ENCODE measurements at regions not wholly inside any gene's neighbourhood (a gene's known extent, or its start where the extent isn't known, plus 50 kb on each side); places are given as distances from the start of the nearest gene placed in this dataset.
"Not testable (repeated sequence)": the region's sequence is repeated elsewhere in the genome, so short reads cannot be mapped to it uniquely, and the experiment has no call there.

DNA sequence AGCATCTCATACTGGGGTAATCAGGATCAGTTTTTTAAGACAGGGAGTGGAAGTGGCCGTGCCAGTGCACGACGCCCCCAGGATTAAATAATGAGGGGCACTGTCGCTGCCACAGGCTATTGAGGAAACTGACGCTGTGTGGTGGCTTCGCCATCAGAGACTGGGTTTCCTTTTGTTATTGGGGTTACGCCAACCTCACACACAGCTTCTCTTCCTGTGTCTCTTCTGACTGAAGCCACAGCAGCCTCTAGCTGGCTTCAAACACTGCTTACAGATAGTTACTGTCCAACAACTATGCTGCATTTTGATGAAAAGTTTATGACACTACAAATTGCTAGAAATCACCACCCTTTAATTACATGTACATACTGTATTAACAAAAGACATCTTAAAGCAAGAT, 521.9 kb upstream of the SALL3 start:
- DNase-seq (ENCODE audit: low read depth) = no peak

DNA sequence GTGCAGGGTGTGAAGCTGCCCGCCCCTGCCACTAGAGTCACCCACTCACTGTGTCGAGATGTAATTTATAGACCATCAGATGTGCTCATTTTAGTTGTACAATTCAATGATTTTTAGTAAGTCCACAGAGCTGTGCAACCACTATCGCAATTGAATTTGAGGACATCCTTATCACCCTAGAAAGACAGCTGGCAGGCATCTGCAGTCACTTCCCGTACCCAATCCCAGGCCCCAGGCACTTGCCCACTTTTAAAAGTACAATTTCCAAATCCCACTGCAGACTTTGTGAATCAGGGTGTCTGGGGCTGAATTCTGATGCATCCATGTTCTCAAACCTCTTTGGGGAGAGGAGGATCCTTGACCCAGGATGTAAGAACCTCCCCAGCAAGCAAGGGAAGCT, 521.3 kb upstream of the SALL3 start:
- no peak for DNase-seq (ENCODE audit: low read depth)

DNA sequence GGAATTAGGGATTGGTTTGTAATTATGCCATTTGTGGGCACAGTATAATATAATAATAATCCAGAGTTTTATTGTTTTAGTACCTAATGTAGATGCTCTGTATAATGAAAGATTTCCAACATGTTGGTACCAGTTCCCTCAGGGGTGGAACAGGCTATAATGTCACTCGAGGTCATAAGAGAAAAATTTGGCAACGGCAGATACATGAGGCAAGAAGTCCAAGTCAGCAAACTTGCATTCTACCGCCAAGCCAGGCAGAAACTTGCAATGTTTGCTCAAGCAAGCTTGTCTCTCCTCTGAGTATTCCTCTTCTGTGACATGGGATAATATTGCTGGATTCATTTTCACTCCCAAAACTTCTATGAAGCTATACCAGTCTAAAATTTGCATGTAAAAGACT, 520.0 kb upstream of the SALL3 start:
- no peak for DNase-seq (ENCODE audit: low read depth)

DNA sequence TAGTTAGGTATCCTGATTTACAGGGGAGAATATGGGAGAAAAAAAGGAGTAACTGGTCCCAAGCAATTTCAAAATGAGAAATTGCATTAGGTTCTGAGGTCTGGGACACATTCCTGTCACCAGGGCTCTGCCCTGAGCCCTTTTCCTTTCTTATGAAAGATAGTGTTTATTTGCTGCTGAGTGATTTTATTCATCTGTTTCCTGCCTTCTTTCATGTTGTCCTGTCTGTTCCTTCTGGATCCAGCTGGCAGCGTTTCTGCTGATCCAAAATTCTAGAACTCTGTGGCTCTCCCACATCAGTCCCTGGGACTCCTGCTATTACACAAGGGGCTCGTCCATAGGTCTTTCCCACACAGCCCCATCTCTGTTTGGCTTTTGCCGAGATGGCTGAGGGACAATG, 519.1 kb upstream of the SALL3 start:
- no peak for DNase-seq (ENCODE audit: low read depth)

DNA sequence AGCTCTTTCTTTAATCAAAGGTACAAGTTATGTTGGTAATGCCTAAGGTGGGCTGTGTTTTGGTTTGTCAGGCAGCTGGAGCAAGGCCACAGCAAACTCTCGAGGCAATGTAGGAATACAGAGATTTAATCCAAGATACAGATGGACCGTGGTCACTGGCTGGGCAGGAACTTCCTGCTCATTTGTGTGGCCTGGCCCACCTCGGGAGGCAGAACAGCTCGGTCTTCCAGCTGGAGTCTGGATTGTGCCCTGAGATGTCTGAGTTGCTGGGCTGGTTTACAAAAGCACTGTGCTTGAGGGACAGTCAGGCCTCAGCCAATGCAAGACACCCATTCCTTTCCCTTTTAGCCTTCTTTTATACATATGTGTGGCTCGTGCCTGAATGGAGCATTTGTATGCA, 506.1 kb upstream of the SALL3 start:
- DNase-seq (ENCODE audit: low read depth) = no peak

DNA sequence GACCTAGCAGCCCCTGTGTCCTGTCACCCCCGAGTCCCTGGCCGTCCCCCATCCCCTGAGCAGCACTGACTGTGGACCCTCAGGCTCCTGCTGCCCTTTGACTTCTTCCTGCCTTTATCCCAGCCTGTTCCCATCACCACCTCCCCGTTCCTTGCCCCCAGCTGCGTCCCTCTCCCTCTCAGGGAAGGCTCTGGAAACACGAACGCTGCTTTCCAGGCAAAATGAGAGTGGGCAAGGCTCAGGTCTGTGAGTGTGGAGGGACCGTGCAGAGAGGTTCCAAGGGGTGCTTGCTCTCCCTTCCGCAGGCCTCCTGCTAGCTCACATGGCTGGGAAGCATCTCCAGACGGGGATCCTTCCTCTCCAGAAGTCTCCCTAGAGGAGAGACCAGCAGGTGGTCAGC, 501.8 kb upstream of the SALL3 start:
- DNase-seq (ENCODE audit: low read depth) = no peak

DNA sequence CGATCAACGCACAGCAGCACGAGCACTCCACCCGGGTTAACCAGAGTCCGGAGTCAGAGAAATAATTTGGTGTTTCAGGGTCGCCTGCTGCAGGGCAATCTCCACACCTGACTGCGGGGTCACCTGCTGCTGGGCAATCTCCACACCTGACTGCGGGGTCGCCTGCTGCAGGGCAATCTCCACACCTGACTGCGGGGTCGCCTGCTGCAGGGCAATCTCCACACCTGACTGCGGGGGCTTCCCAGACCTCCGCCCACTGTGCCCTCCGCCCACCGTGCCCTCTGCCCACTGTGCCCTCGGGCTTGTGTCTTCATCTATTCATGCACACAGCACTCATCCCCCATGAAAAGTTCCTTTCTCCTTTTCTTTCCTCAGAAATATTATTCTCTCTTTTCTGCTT, 500.2 kb upstream of the SALL3 start:
- DNase-seq (ENCODE audit: low read depth) = no peak

DNA sequence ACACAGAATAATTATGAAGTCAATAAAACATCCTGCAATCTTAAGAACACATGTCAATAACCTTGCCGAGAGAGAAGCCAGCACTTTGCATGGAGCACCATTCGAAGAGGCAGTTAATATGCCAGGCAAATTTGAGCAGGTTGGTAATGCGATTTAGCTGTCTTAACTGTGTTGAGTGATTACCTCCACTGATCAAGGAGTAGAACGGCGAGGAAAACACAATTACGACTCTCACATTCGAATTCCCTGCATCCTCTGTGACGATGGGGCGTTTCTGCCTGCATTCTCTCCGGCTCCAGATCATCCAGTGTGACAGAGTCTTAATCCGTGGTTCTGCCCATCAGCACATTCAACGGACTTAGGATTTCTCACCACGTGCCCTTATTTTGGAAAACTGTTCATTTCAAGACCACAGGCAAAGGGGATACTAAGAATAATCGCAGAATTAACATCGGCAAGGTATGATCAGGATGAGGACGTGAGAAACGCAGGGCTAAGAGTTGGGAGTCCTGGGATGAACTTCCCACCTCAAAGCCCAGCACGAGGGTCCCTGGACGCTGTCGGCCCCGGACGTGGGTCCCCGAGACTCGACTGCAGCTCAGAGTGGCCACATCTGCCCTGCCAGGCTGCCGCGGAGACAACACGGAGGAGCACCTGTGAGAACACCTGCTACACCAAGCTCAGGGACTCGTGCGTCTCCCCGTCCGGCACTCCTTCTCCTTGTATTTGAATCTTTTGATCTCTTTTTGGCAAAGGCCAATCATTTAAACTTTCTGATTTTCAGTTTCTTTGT, 499.2 kb upstream of the SALL3 start:
- DNase-seq (ENCODE audit: low read depth) = no peak

DNA sequence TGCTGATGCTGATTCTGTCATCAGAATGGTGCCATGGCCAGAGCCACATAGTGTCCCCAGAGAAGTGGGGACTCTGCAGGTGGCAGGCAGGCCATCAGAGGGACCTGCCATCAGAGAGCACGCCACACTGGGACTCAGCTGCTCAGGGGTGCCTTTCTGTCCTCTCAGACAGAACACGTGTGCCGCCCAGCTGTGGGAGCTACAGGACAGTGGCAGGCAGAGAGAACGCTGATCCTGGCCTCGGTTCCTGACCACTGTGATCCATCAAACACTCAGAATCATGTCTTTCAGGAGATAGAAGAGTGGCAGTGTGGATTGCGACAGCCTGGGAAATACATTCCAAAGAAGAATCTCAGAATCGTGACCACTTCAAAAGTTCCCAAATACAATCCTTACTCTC, 497.2 kb upstream of the SALL3 start:
- DNase-seq (ENCODE audit: low read depth) = no peak

DNA sequence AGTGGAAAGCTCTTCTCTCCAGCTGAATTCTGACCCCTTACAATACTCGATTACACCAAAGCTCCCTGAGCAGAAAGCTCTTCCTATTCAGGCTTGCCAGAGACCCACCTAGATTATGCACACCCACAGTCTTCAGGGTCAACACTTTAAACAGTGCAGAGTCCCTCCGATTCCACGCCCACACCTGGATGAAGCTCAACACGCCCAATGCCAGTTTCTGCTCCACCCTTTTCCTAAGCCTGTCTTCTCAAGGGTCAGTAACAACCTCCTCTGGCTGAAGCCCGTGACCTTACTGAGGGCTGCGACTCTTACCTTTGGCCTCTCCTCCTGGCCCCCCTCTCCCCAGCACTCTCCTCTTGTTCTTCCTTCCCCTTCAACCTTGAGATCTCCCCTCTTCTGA, 492.0 kb upstream of the SALL3 start:
- no peak for DNase-seq (ENCODE audit: low read depth)

DNA sequence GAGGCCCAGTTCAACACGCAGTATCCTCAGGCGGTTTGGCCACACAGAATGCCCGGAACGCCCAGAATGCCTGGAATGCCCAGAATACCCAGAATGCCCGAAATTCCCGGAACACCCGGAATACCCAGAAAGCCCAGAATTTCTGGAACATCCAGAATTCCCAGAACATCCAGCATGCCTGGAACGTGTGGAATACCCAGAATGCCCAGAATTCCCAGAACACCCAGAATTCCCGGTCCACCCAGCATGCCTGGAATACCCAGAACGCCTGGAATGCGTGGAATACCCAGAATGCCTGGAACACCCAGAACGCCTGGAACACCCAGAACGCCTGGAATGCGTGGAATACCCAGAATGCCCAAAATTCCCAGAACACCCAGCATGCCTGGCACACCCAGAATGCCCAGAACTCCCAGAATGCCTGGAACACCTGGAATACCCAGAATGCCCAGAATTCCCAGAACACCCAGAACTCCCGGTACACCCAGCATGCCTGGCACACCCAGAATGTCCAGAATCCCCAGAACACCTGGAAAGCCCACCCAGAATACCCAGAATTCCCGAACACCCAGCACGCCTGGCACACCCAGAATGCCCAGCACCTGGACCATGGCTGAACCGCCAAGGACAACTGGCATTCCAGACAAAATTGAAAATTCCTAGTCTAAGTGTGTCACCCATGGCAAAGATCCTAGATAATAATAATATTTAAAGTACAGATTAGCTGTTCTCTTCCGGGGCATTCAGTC, 487.4 kb upstream of the SALL3 start:
- no peak for DNase-seq (ENCODE audit: low read depth)

DNA sequence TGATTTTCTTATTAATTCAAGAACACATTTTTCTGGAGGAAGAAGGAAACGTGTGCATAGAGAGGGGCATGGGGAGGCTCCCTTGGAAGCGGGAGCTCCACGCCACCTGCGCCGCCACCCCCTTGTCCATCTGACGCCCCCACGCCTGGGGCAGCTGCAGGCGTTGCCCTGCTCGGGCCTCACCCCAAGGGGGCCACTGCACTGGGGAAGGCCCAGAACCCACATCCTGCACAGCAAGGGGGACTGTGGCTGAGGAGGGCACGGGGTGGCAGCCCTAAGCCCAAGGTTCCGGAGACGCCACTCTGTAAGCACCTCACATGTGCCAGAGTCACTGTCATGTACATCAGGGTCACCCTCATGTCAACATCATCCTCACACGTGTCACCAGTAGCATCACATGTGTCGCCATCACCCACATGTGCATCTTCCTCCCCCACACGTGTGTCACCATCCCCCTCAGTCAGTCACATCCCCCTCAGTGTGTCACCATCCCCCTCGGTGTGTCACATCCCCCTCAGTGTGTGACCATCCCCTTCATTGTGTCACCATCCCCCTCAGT, 486.7 kb upstream of the SALL3 start:
- DNase-seq (ENCODE audit: low read depth) = no peak

DNA sequence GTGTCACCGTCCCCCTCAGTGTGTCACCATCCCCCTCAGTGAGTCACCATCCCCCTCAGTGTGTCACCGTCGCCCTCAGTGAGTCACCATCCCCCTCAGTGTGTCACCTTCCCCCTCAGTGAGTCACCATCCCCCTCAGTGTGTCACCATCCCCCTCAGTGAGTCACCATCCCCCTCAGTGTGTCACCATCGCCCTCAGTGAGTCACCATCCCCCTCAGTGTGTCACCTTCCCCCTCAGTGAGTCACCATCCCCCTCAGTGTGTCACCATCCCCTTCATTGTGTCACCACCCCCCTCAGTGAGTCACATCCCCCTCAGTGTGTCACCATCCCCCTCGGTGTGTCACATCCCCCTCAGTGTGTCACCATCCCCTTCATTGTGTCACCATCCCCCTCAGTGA, 486.1 kb upstream of the SALL3 start:
- DNase-seq (ENCODE audit: low read depth) = not testable (repeated sequence)

DNA sequence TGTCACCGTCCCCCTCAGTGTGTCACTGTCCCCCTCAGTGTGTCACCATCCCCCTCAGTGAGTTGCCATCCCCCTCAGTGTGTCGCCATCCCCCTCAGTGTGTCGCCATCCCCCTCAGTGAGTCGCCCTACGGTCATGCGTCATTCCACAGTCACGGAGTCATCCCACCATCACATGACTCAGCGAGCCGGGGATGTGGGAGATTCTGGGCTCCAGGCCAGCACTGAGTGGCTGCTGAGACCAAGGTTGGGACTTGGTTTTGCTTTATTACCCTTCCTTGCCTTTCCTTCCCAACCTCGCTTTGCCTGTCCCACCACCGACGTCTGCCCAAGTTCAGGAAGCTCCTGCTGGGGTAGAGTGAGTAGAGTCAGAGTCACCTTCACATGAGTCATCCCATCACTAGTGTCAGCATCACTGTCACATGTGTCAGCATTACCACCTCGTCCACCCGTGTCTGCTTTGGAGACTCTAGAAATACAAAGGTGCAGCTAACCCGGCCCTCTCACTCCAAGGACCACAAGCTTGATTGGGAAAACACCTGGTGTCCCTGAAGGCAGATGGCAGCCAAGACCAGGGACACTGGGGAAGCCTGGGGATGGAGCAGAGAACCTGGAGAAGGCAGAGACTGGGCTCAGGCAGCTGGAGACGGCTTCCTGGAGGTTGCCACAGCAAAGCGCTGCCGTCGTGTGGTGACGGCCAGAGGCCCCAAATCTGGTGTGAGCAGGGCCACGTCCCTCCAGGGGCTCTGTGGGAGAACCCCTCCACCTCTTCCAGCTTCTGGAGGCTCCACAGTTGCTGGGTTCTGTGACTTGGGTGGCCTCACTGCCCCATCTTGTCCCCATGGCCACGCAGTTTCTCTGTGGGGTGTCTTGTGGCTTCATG, 485.2 kb upstream of the SALL3 start:
- DNase-seq (ENCODE audit: low read depth) = no peak

DNA sequence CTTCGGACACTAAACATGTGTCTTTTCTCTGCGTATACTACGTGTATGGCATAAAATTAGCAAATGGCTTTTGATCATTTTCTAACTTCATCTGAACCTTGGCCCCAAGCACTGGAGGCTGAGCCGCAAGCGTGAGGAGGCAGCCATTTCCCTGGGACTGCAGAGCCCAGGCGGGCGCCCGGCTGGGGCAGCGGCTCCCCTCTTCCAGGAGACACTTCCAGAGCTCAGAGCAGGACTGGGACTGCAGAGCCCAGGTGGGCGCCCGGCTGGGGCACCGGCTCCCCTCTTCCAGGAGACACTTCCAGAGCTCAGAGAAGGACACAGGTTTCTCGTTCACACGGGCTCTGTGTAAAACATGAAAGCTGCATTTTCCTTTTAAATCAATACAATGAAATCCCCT, 484.1 kb upstream of the SALL3 start:
- DNase-seq (ENCODE audit: low read depth) = no peak

DNA sequence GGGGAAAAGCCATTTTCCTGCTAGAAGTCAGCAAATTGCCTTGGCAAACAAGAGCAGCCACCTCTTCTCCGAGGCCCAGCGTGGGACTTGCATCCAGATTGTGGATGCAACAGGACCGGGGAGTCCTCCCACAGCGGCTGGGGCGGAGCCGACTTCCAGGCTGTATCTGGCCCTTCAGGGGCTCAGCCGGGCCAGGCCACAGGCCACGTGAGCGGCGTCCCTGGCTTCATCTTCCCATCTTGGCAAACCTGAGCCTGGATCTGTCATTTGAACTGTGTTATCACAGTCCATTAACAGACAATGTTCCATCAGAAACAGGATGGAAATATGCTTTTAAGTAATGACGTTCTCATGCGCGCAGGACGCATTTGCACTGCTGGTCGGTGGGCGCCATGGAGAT, 483.5 kb upstream of the SALL3 start:
- no peak for DNase-seq (ENCODE audit: low read depth)

DNA sequence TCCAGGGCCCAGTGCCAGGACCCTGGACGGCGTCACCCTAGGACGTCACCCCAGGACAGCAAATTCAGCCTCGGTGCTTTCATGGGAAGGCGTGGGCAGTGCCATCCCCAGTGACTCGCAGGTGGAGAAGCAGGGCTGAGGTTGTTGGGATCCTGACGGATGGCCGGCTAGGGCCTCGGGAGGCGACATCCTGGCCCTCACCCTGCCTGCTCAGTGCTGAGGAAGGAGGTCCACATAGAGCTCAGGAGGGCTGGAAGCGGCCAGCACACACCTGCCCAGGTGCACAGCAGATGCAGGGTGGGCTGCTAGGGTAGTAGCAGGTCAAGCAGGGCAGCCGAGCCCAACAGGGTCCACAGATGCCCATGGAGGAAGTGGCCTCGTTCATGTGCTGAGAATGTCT, 482.0 kb upstream of the SALL3 start:
- DNase-seq (ENCODE audit: low read depth) = no peak

DNA sequence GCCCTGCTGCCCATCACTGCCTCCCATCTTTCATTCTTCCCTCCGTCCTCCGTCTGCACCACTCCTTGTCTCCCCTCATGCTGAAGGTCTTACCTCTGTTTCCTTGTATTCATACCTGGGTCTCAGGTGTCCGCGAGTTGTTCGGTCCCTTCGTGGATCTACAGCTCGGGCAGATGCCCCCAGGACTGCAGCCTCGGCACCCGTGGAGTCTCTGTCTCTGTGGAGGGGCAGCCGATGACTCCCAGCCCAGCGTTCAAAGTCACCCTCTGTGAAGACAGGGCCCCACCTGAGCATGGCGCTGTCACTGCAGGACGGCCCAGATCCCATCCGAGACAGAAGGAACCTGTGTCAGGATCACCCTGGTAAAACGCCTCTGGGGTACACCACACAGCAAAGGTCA, 480.0 kb upstream of the SALL3 start:
- DNase-seq (ENCODE audit: low read depth) = no peak

DNA sequence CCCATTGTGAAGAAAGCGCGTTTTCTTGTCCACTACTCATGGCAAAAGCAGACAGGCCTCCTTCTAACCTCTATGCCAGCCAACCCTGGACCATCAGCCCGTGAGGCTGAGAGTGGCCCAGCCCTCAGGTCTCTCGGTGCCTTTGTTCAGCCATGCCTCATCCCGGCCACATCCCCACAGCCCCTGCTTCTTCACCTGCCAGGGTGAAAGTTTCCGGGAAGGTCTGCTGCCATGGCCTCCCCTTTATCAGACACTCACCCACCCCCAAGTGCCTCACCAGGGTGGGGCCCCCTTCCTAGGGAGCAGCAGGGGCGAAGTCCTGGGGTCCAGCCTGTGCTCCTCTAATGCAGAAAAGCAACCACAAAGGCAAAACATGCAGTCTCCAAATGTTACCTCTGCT, 478.4 kb upstream of the SALL3 start:
- DNase-seq (ENCODE audit: low read depth) = no peak

DNA sequence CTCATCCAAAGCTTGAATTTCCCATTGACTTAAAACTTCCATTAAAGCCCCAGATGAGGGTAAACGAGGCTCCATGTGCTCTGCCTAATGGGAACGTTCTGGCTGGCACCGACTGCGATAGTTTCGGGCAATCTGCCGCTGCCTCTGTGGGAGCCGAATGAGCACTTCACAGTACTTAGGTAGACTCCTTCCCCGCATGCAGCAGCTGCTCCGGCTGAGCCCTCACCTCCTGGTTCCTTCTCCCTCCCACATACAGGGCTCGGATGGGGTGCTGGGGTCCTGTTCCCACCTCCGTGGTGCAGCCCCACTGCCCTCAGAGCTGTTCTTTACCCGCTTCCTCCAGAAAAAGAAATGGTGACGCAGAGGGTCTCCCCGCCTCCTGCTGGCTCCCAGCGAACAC, 476.5 kb upstream of the SALL3 start:
- DNase-seq (ENCODE audit: low read depth) = no peak

DNA sequence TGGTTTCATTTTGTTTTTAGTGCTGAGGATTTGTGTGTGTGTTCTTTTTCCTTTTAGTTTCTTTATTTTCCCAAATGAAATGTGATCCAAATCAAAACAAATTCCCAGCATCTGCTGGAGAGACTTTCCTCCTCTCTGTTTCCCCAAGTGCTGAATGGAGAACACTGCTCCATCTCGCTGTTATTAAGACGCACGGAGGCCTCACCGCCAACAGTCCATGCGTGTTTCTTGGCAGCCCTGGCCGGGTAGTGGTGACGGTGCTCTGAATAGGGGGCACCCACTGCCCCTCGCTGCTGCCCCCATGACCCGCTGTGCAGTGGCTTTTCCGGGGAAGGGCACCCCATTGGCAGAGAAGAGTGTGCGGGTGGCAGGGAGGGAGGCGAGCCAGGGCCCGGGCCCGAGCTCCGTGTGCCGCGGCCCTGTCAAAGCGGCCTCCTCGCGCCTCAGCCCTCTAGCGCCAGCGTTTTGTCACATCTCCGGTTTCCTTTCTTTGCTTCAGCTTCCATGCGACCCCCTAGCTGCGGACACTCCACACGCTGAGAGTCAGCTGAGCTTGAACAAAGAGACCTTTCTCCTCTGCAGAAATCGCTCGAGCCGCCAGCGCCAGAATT, 473.7 kb upstream of the SALL3 start:
- DNase-seq (ENCODE audit: low read depth) = no peak

DNA sequence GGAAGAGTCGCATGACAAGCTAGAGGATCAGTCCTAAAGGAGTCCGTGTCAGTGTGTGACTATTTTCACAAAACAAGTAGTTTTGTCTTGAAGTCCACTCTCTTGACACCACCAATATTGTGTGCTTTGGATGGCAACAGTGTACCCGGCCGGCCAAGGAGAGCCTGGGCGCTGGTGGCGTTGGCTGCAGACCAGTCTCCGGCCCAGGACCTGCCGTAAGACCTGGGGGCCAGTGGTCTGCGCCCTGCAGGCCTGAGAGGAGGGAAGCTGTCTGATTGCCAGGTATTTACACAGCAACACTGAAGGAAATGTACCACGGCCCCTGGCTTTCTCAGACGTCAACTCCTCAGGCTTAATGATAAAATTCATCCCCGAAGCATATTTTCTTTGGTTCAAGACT, 472.4 kb upstream of the SALL3 start:
- DNase-seq (ENCODE audit: low read depth) = no peak
